B cell (primary cell): ENCODE measurements at regions not wholly inside any gene's neighbourhood (a gene's known extent, or its start where the extent isn't known, plus 50 kb on each side); places are given as distances from the start of the nearest gene placed in this dataset.

ENCODE experiments used
- ATAC-seq: fragments of 200-7000 bp; cut with Tn5 transposase; one replicate; pipeline ENCODE4 v1.10.0; 2021; ENCODE audit warnings: low read depth, mild to moderate bottlenecking, moderate number of reproducible peaks, moderate library complexity
- CTCF ChIA-PET: fragments of 350-600 bp; sonication (Branson Sonifier 250); formaldehyde crosslinking; loops from one replicate; lab custom pipeline; 2021; ENCODE audit warnings: antibody characterized with exemption, inconsistent platforms; lab: Charles Lee
- POLR2A ChIA-PET: fragments of 350-600 bp; sonication (Branson Sonifier 250); formaldehyde crosslinking; loops from one replicate; lab custom pipeline; 2021; ENCODE audit warnings: antibody characterized with exemption; lab: Charles Lee
- DNase-seq: peaks from one replicate; pipeline ENCODE4 v3.0.0; 2013
- H2AFZ ChIP-seq: 2 replicates; pipeline ENCODE4 v1.6.1; 2012; ENCODE audit warnings: mild to moderate bottlenecking, low read depth, low read length; ENCODE audit not compliant: insufficient read depth, poor library complexity, severe bottlenecking
- H3K27ac ChIP-seq, 2 donors: 1 replicate in 1 of 2; 2 replicates in 1 of 2; pipeline ENCODE4 v1.5.1; 2012 to 2013; ENCODE audit warnings: low read length in 2 of 2, mild to moderate bottlenecking in 2 of 2, moderate library complexity in 1 of 2
- H3K27me3 ChIP-seq, 4 experiments: fragments of 200-600 bp in 1 of 4; sonication (generic) in 1 of 4; replicated peaks in 1 of 4; 1 replicate in 2 of 4; 2 replicates in 2 of 4; pipeline versions ENCODE4 v1.6.1 to v1.7.0; 2013 to 2016; ENCODE audit warnings: low read length in 3 of 4, mild to moderate bottlenecking in 2 of 4, mixed read lengths in 1 of 4, moderate library complexity in 1 of 4; ENCODE audit not compliant: insufficient read depth in 4 of 4, control insufficient read depth in 3 of 4; ENCODE audit errors: control extremely low read depth in 1 of 4
- H3K36me3 ChIP-seq, 2 experiments: replicated peaks in 1 of 2; 1 replicate in 1 of 2; 2 replicates in 1 of 2; pipeline versions ENCODE4 v1.6.1 to v1.7.1; 2013; ENCODE audit warnings: low read length in 1 of 2; ENCODE audit not compliant: insufficient read depth in 2 of 2, control insufficient read depth in 1 of 2; ENCODE audit errors: control extremely low read depth in 1 of 2, extremely low read depth in 1 of 2
- H3K4me1 ChIP-seq, 2 donors: fragments of 200-600 bp in 1 of 2; sonication (generic) in 1 of 2; 1 replicate in 1 of 2; 2 replicates in 1 of 2; pipeline versions ENCODE4 v1.5.1 to v1.6.1; 2013 to 2017; ENCODE audit warnings: low read length in 2 of 2; ENCODE audit not compliant: control insufficient read depth in 2 of 2, insufficient read depth in 2 of 2
- H3K4me2 ChIP-seq: replicated peaks from 2 replicates; pipeline ENCODE3; 2012; ENCODE audit warnings: mild to moderate bottlenecking, low read depth, low read length; ENCODE audit not compliant: poor library complexity, severe bottlenecking
- H3K4me3 ChIP-seq, 5 experiments: fragments of 200-600 bp in 1 of 5; sonication (generic) in 1 of 5; 1 replicate in 3 of 5; 2 replicates in 2 of 5; pipeline versions ENCODE4 v1.5.1 to v1.7.0; 2011 to 2016; ENCODE audit warnings: low read length in 4 of 5, mild to moderate bottlenecking in 4 of 5, low read depth in 2 of 5, control low read depth in 1 of 5, moderate library complexity in 1 of 5; ENCODE audit not compliant: insufficient read depth in 1 of 5; ENCODE audit errors: control extremely low read depth in 1 of 5, extremely low read depth in 1 of 5
- H3K79me2 ChIP-seq: fragments of 200-600 bp; sonication (generic); one replicate; pipeline ENCODE4 v1.6.0; 2016; ENCODE audit warnings: low read length; ENCODE audit not compliant: control insufficient read depth, insufficient read depth
- H3K9ac ChIP-seq: fragments of 200-600 bp; sonication (generic); 2 replicates; pipeline ENCODE4 v1.6.1; 2017; ENCODE audit warnings: mild to moderate bottlenecking, low read length, moderate library complexity
- H3K9me3 ChIP-seq, 3 donors: one replicate each; pipeline versions ENCODE4 v1.6.1 to v1.7.1; 2013; ENCODE audit warnings: low read length in 2 of 3; ENCODE audit not compliant: control insufficient read depth in 2 of 3, insufficient read depth in 1 of 3; ENCODE audit errors: control extremely low read depth in 1 of 3
- H4K20me1 ChIP-seq: 2 replicates; pipeline ENCODE4 v1.6.0; 2012; ENCODE audit warnings: mild to moderate bottlenecking, low read length; ENCODE audit not compliant: insufficient read depth, control insufficient read depth, poor library complexity, severe bottlenecking
- H3K27ac Mint-ChIP-seq: one replicate; pipeline ENCODE4 v1.8.0; 2021; ENCODE audit warnings: mixed read lengths
- H3K27me3 Mint-ChIP-seq: one replicate; pipeline ENCODE4 v1.8.0; 2021; ENCODE audit warnings: mixed read lengths
- H3K4me1 Mint-ChIP-seq: one replicate; pipeline ENCODE4 v1.8.0; 2021; ENCODE audit warnings: mixed read lengths
- H3K4me3 Mint-ChIP-seq: one replicate; pipeline ENCODE4 v1.8.0; 2021; ENCODE audit warnings: mixed read lengths
- H3K9me3 Mint-ChIP-seq: one replicate; pipeline ENCODE4 v1.8.0; 2022; ENCODE audit warnings: mixed read lengths; ENCODE audit not compliant: insufficient read depth
- EZH2 ChIP-seq: IDR thresholded peaks from 2 replicates; pipeline ENCODE4 v1.6.1; 2012; ENCODE audit warnings: borderline replicate concordance, low read depth, mild to moderate bottlenecking, moderate library complexity, low read length; ENCODE audit not compliant: insufficient read depth, poor library complexity, severe bottlenecking
- WGBS: methylation state at CpG from one replicate; pipeline ENCODE4 v1.1.5; 2013; ENCODE audit warnings: missing lambda C conversion rate; ENCODE audit not compliant: insufficient coverage; 5-methylcytosine and 5-hydroxymethylcytosine counted together
- intact Hi-C: fragments of 100-400 bp; cut with micrococcal nuclease; formaldehyde crosslinking; loops from one replicate; pipeline ENCODE4 v1.10.0; 2022
- TF ChIP-seq, protein P1 (sequence below): fragments of 200-600 bp; IDR thresholded peaks from one replicate; pipeline ENCODE4 v1.8.0; 2022; ENCODE audit warnings: antibody characterized with exemption, mild to moderate bottlenecking

DNA sequence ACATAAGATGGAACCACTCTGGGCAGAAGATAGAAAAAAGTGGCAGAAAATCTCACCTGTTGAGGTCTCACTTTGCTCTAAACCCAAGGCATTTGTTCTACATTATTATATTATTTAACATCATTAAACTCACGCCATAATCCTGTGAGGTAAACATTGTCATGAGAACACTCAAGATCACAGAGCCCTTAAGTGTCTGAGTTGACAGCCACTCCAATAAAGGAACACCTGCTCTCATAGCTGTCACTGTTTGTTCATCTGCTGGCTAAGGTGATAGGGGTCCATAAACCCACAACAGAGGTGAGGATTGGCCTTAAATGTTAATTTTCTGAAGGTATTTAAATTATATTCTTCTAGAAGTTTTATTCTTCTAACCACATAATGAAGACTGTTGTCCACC is 439.7 kb downstream of the RIT2 start:
- DNase-seq (no peak), ATAC-seq (no peak)
- Histone ChIP-seq H3K9me3 (no peaks in the 10 kb centered on the region), H2AFZ (no peak overlapping the region), H3K36me3 (no peaks in the 10 kb centered on the region), H3K9ac (no peak overlapping the region), H3K27ac (no peak overlapping the region), H3K4me1 (no peaks in the 10 kb centered on the region), H3K4me3 (no peak overlapping the region), H3K27me3 (no peaks in the 10 kb centered on the region), H4K20me1 (no peaks in the 10 kb centered on the region), H3K79me2 (no peaks in the 10 kb centered on the region), H3K4me2 (no peak overlapping the region)
- CTCF ChIA-PET = no interaction called here
- no peak for TF ChIP-seq EZH2
- TF ChIP-seq, protein P1, sequence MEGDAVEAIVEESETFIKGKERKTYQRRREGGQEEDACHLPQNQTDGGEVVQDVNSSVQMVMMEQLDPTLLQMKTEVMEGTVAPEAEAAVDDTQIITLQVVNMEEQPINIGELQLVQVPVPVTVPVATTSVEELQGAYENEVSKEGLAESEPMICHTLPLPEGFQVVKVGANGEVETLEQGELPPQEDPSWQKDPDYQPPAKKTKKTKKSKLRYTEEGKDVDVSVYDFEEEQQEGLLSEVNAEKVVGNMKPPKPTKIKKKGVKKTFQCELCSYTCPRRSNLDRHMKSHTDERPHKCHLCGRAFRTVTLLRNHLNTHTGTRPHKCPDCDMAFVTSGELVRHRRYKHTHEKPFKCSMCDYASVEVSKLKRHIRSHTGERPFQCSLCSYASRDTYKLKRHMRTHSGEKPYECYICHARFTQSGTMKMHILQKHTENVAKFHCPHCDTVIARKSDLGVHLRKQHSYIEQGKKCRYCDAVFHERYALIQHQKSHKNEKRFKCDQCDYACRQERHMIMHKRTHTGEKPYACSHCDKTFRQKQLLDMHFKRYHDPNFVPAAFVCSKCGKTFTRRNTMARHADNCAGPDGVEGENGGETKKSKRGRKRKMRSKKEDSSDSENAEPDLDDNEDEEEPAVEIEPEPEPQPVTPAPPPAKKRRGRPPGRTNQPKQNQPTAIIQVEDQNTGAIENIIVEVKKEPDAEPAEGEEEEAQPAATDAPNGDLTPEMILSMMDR = no peak
- H3K4me1 Mint-ChIP-seq = no peaks in the 10 kb centered on the region
- POLR2A ChIA-PET = no interaction called here
- no peaks in the 10 kb centered on the region for H3K9me3 Mint-ChIP-seq
- no peak overlapping the region for H3K27ac Mint-ChIP-seq
- no peak overlapping the region for H3K4me3 Mint-ChIP-seq
- intact Hi-C loops = no loop called here
- no CpG with 5 or more reads among the region's 1 CpG for WGBS
- H3K27me3 Mint-ChIP-seq = no peaks in the 10 kb centered on the region

- H3K9ac ChIP-seq = no peak overlapping the region
- ChIA-PET CTCF (no interaction called here), POLR2A (no interaction called here)
- intact Hi-C loops = no loop called here
- H4K20me1 ChIP-seq = no peaks in the 10 kb centered on the region
- Mint-ChIP-seq H3K4me1 (no peaks in the 10 kb centered on the region), H3K27ac (no peak overlapping the region), H3K27me3 (no peaks in the 10 kb centered on the region), H3K9me3 (peaks cover 12% of the 10 kb centered on the region), H3K4me3 (no peak overlapping the region)
- H3K4me1 ChIP-seq = no peaks in the 10 kb centered on the region
- H3K27ac ChIP-seq = no peak overlapping the region
- ATAC-seq = no peak
- no CpG with 5 or more reads among the region's 2 CpGs for WGBS
- TF ChIP-seq EZH2 = no peak
- TF ChIP-seq, protein P1 = no peak
- H3K79me2 ChIP-seq = no peaks in the 10 kb centered on the region
- no peaks in the 10 kb centered on the region for H3K36me3 ChIP-seq
- DNase-seq = no peak
- no peak overlapping the region for H2AFZ ChIP-seq
- H3K4me2 ChIP-seq = no peak overlapping the region
- no peak overlapping the region for H3K4me3 ChIP-seq
- H3K27me3 ChIP-seq = no peaks in the 10 kb centered on the region
- peaks cover 0 to 6% (median 1%) of the 10 kb centered on the region in 3 donors for H3K9me3 ChIP-seq
Measured at GRCh38 chr18:42683094-42683493, 432.4 kb downstream of the RIT2 start.
